ENCODE measurements at regions not wholly inside any gene's neighbourhood (a gene's known extent, or its start where the extent isn't known, plus 50 kb on each side); places are given as distances from the start of the nearest gene placed in this dataset.

GRCh38 chr4:173919196-173919595 lies 364.3 kb downstream of the FBXO8 start:
- TF ChIP-seq EZH2phosphoT487 (IDR thresholded peaks at IDR 0.05; ENCODE audit: borderline replicate concordance) (no peak), CTCF (IDR thresholded peaks at IDR 0.05 in 2 of 3, conservative IDR thresholded peaks at IDR 0.05 in 1 of 3; ENCODE audit: borderline replicate concordance in 1 of 3, insufficient read depth in 1 of 3, low read depth in 2 of 3, low read length in 2 of 3) (no peak), POLR2AphosphoS5 (IDR thresholded peaks at IDR 0.05; ENCODE audit: low read depth, low read length) (no peak), EZH2 (IDR thresholded peaks at IDR 0.05) (no peak)
